Skeletal muscle tissue (tissue), 3 donors: ENCODE measurements at regions not wholly inside any gene's neighbourhood (a gene's known extent, or its start where the extent isn't known, plus 50 kb on each side); places are given as distances from the start of the nearest gene placed in this dataset.

Experiments
- H3K27ac ChIP-seq: one replicate; pipeline ENCODE4 v1.7.0; 2013; ENCODE audit warnings: mild to moderate bottlenecking, low read depth, low read length, inconsistent platforms
- H3K27me3 ChIP-seq, 3 donors: one replicate each; pipeline ENCODE4 v1.7.0; 2013; ENCODE audit warnings: low read length in 3 of 3; ENCODE audit not compliant: control insufficient read depth in 3 of 3, insufficient read depth in 3 of 3
- H3K36me3 ChIP-seq, 3 donors: one replicate each; pipeline ENCODE4 v1.7.0; 2013; ENCODE audit warnings: low read length in 3 of 3; ENCODE audit not compliant: control insufficient read depth in 3 of 3, insufficient read depth in 3 of 3
- H3K4me1 ChIP-seq, 3 donors: one replicate each; pipeline ENCODE4 v1.7.0; 2013; ENCODE audit warnings: low read length in 3 of 3, mild to moderate bottlenecking in 3 of 3; ENCODE audit not compliant: control insufficient read depth in 3 of 3, insufficient read depth in 3 of 3
- H3K4me3 ChIP-seq, 3 donors: one replicate each; pipeline ENCODE4 v1.7.0; 2013; ENCODE audit warnings: low read length in 3 of 3
- H3K9ac ChIP-seq, 3 donors: one replicate each; pipeline ENCODE4 v1.7.0; 2013; ENCODE audit warnings: low read length in 3 of 3, mild to moderate bottlenecking in 3 of 3, moderate library complexity in 2 of 3, low read depth in 1 of 3
- H3K9me3 ChIP-seq, 3 donors: one replicate each; pipeline ENCODE4 v1.7.0; 2013; ENCODE audit warnings: low read length in 3 of 3; ENCODE audit not compliant: control insufficient read depth in 3 of 3
- donor health status: Osteomylitis.

- Histone ChIP-seq H3K36me3 (no peaks in the 10 kb centered on the region), H3K4me1 (no peaks in the 10 kb centered on the region), H3K9me3 (peaks cover 0 to 4% (median 0%) of the 10 kb centered on the region in 3 donors), H3K4me3 (no peak overlapping the region), H3K27me3 (peaks cover 8 to 37% (median 30%) of the 10 kb centered on the region in 3 donors), H3K9ac (no peak overlapping the region), H3K27ac (no peak overlapping the region)
Measured at GRCh38 chr16:86320237-86320595, 190.1 kb upstream of the FOXF1 start.

GRCh38 chr16:86321491-86321890 lies 188.8 kb upstream of the FOXF1 start:
- Histone ChIP-seq H3K4me1 (no peaks in the 10 kb centered on the region), H3K9ac (no peak overlapping the region), H3K27me3 (peaks cover 8 to 36% (median 30%) of the 10 kb centered on the region in 3 donors), H3K4me3 (no peak overlapping the region), H3K9me3 (peaks cover 2 to 5% (median 4%) of the 10 kb centered on the region in 3 donors), H3K27ac (no peak overlapping the region), H3K36me3 (no peaks in the 10 kb centered on the region)

- Histone ChIP-seq H3K4me1 (no peaks in the 10 kb centered on the region), H3K27me3 (peaks cover 8 to 40% (median 30%) of the 10 kb centered on the region in 3 donors), H3K27ac (no peak overlapping the region), H3K9me3 (peaks cover 2 to 5% (median 4%) of the 10 kb centered on the region in 3 donors), H3K4me3 (no peak overlapping the region), H3K36me3 (no peaks in the 10 kb centered on the region), H3K9ac (no peak overlapping the region)
Measured at GRCh38 chr16:86322283-86322682, 188.0 kb upstream of the FOXF1 start.

- Histone ChIP-seq H3K4me1 (no peaks in the 10 kb centered on the region), H3K27me3 (peaks cover 8 to 42% (median 30%) of the 10 kb centered on the region in 3 donors), H3K36me3 (no peaks in the 10 kb centered on the region), H3K27ac (no peak overlapping the region), H3K9ac (no peak overlapping the region), H3K4me3 (no peak overlapping the region), H3K9me3 (peaks cover 2 to 5% (median 4%) of the 10 kb centered on the region in 3 donors)
Measured at GRCh38 chr16:86322806-86323205, 187.5 kb upstream of the FOXF1 start.

GRCh38 chr16:86324320-86324719 lies 186.0 kb upstream of the FOXF1 start:
- H3K27me3 ChIP-seq: peaks cover 8 to 42% (median 36%) of the 10 kb centered on the region in 3 donors
- H3K9ac ChIP-seq: no peak overlapping the region
- no peaks in the 10 kb centered on the region for H3K4me1 ChIP-seq
- no peak overlapping the region for H3K4me3 ChIP-seq
- no peaks in the 10 kb centered on the region for H3K36me3 ChIP-seq
- no peak overlapping the region for H3K27ac ChIP-seq
- H3K9me3 ChIP-seq: peaks cover 2 to 5% (median 4%) of the 10 kb centered on the region in 3 donors

GRCh38 chr16:86325360-86325759 lies 185.0 kb upstream of the FOXF1 start:
- Histone ChIP-seq H3K9me3 (peaks cover 2 to 5% (median 4%) of the 10 kb centered on the region in 3 donors), H3K4me3 (no peak overlapping the region), H3K9ac (no peak overlapping the region), H3K36me3 (no peaks in the 10 kb centered on the region), H3K27ac (no peak overlapping the region), H3K4me1 (no peaks in the 10 kb centered on the region), H3K27me3 (peaks cover 8 to 43% (median 34%) of the 10 kb centered on the region in 3 donors)

- peaks cover 2 to 5% (median 4%) of the 10 kb centered on the region in 3 donors for H3K9me3 ChIP-seq
- H3K36me3 ChIP-seq: no peaks in the 10 kb centered on the region
- H3K9ac ChIP-seq: no peak overlapping the region
- H3K27me3 ChIP-seq: peaks cover 6 to 44% (median 39%) of the 10 kb centered on the region in 3 donors
- no peak overlapping the region for H3K27ac ChIP-seq
- no peaks in the 10 kb centered on the region for H3K4me1 ChIP-seq
- no peak overlapping the region for H3K4me3 ChIP-seq
Measured at GRCh38 chr16:86325895-86326294, 184.4 kb upstream of the FOXF1 start.

GRCh38 chr16:86327321-86327720 lies 183.0 kb upstream of the FOXF1 start:
- Histone ChIP-seq H3K9ac (no peak overlapping the region), H3K36me3 (no peaks in the 10 kb centered on the region), H3K9me3 (peaks cover 2 to 5% (median 4%) of the 10 kb centered on the region in 3 donors), H3K27me3 (peaks cover 12 to 47% (median 46%) of the 10 kb centered on the region in 3 donors), H3K4me1 (no peaks in the 10 kb centered on the region), H3K27ac (no peak overlapping the region), H3K4me3 (no peak overlapping the region)

- H3K27ac ChIP-seq: no peak overlapping the region
- H3K4me3 ChIP-seq: no peak overlapping the region
- H3K9me3 ChIP-seq: peaks cover 0 to 1% (median under 1%) of the 10 kb centered on the region in 3 donors
- H3K36me3 ChIP-seq: no peaks in the 10 kb centered on the region
- H3K4me1 ChIP-seq: no peaks in the 10 kb centered on the region
- H3K27me3 ChIP-seq: peaks cover 35 to 57% (median 48%) of the 10 kb centered on the region in 3 donors
- H3K9ac ChIP-seq: no peak overlapping the region
Measured at GRCh38 chr16:86330906-86331305, 179.4 kb upstream of the FOXF1 start.

- no peaks in the 10 kb centered on the region for H3K36me3 ChIP-seq
- no peak overlapping the region for H3K9ac ChIP-seq
- H3K9me3 ChIP-seq: no peaks in the 10 kb centered on the region
- H3K27me3 ChIP-seq: peaks cover 43 to 63% (median 53%) of the 10 kb centered on the region in 3 donors
- no peak overlapping the region for H3K4me3 ChIP-seq
- H3K27ac ChIP-seq: no peak overlapping the region
- H3K4me1 ChIP-seq: no peaks in the 10 kb centered on the region
Measured at GRCh38 chr16:86334079-86334635, 176.2 kb upstream of the FOXF1 start.
